AG09309 (cell line): ENCODE measurements at regions not wholly inside any gene's neighbourhood (a gene's known extent, or its start where the extent isn't known, plus 50 kb on each side); places are given as distances from the start of the nearest gene placed in this dataset.
"Not testable (repeated sequence)": the region's sequence is repeated elsewhere in the genome, so short reads cannot be mapped to it uniquely, and the experiment has no call there.

Source experiments
- DNase-seq: peaks from one replicate; pipeline ENCODE4 v3.0.0-alpha.2; 2010; ENCODE audit warnings: low read depth
- H3K4me3 ChIP-seq: 2 replicates; pipeline ENCODE4 v1.5.1; 2011; ENCODE audit warnings: mild to moderate bottlenecking, low read depth, low read length, moderate library complexity; ENCODE audit not compliant: control insufficient read depth
- TF ChIP-seq, protein P1 (sequence below): IDR thresholded peaks from 2 replicates; pipeline ENCODE4 v1.5.1; 2011; ENCODE audit warnings: mild to moderate bottlenecking, low read depth, low read length, inconsistent platforms; ENCODE audit not compliant: insufficient read depth, control insufficient read depth; ENCODE audit errors: missing control alignments

DNA sequence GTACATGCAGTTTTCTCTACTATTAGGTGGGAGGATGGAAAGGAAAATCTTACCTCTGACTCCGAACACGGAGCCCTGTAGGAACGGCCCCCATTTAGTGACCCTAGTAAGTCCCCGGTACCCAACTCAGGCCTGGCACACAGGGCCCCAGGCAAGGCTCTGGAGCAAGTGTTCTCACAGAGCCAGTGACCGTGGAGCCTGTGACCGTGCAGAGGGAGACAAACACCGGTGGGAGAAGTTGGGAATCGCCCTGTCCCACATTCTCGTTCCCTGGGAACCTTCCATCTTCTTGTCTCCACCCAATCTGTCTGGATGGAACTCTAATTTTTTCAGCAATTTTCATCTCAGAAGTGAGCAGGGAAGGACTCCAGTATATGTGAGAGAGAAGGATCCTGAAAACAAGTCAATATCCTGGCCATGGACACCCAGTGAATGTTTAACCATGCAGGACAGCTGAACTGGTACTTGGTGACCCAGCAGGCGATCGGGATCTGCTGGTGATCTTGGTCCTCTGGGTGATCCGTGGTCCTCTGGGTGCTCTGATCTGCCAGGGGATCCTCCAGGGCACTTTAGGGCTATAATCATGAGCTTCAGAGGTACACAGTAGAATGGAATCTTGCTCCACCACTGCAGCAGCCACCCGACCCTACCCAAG, 348.6 kb upstream of the ID2 start:
- TF ChIP-seq, protein P1, sequence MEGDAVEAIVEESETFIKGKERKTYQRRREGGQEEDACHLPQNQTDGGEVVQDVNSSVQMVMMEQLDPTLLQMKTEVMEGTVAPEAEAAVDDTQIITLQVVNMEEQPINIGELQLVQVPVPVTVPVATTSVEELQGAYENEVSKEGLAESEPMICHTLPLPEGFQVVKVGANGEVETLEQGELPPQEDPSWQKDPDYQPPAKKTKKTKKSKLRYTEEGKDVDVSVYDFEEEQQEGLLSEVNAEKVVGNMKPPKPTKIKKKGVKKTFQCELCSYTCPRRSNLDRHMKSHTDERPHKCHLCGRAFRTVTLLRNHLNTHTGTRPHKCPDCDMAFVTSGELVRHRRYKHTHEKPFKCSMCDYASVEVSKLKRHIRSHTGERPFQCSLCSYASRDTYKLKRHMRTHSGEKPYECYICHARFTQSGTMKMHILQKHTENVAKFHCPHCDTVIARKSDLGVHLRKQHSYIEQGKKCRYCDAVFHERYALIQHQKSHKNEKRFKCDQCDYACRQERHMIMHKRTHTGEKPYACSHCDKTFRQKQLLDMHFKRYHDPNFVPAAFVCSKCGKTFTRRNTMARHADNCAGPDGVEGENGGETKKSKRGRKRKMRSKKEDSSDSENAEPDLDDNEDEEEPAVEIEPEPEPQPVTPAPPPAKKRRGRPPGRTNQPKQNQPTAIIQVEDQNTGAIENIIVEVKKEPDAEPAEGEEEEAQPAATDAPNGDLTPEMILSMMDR, result no peak
- no peak overlapping the region for H3K4me3 ChIP-seq

DNA sequence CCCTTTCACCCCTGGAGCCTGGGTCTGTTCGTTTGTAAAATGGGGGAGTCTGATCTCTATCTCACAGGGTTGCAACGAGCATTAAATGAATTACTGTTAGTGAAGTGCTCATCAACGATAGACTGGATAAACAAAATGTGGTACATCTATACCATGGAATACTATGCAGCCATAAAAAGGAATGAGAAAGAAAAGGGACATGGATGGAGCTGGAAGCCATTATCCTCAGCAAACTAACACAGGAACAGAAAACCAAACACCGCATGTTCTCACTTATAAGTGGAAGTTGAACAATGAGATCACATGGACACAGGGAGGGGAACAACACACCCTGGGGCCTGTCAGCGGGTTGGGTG, 348.0 kb upstream of the ID2 start:
- not testable (repeated sequence) for H3K4me3 ChIP-seq, DNase-seq

More for the DNA sequence above, 348.6 kb upstream of the ID2 start:
- no peak for DNase-seq

DNA sequence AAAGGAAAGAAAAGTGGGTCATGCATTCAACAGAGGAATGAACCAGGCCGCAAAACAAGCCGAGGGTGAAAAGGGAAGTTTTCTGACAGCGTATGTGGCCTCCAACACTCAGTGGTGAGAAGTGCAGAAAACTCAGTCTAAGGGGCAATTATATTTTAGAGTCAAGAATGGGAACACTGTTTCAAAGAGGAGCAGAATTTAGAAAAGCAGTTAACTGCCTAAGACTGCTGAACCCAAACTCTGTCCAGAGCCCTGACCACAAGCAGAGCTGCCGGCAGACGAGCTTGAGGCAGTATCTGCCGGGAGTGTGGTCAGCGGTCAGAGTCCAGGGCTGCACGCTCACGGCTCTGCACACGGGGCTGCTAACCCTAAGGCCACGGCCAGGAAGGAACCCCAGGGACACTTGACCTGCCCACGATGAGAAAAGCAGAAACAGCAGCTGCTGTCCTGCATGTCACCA, 347.0 kb upstream of the ID2 start:
- no peak for DNase-seq
- TF ChIP-seq, protein P1, result no peak
- no peak overlapping the region for H3K4me3 ChIP-seq

DNA sequence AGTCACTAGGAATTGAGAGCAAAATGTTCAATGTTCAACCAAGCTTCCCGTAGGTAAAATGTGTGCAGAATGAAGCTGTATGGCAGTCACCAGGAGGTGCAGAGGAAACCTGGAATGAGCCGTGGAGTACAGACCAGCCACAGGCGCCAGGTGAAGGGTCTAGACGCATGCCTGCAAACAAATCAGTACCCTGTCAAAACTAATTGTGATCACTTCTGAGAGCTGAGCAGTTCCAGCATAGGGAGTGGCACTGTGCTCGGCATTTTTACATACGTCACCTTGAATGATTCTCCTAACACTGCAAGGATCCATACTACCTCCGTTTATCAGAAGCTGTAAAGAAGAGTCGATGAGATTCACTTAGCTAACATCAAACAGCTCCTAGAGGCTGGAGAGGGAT, 346.1 kb upstream of the ID2 start:
- DNase-seq, result no peak
- no peak overlapping the region for H3K4me3 ChIP-seq
- TF ChIP-seq, protein P1, result no peak

DNA sequence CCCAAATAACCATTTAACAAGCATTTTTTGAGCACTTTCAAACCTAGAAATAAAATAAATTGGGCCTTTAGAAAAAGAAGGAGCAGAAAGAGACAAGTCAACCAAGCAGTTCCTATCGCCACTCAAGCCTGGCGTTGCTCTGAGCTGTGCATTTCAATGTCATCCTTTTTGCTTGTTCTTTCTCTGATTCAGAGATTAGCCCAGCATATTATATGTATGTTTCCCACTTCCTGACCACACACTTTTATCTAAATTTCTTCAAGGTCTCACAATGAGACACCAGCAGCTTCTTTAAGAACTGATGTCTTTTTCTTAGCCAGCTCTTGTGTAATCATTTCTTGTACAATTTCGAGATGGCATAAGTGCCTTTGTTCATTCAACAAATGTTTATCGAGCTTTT, 344.5 kb upstream of the ID2 start:
- TF ChIP-seq, protein P1, result no peak
- H3K4me3 ChIP-seq, result no peak overlapping the region
- no peak for DNase-seq

DNA sequence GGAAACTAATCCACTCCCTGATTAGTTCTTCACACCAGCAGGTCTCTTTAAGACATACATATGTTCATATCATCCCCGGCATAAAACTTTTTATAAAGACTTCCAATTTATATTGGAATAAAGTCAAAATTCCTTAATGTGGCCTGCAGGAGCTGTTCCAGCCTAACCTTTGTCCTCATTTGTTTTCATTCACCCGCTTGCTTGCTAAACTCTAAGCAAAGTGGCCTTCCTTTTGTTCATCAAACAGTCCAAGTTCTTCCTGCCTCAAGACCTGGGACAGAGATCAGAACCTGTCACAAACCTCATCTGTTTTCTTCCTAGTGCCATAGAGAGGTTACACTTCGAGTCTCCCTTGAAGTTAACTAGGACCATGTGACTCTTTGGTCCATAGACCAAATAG, 339.4 kb upstream of the ID2 start:
- TF ChIP-seq, protein P1, result no peak
- no peak overlapping the region for H3K4me3 ChIP-seq
- DNase-seq, result no peak

DNA sequence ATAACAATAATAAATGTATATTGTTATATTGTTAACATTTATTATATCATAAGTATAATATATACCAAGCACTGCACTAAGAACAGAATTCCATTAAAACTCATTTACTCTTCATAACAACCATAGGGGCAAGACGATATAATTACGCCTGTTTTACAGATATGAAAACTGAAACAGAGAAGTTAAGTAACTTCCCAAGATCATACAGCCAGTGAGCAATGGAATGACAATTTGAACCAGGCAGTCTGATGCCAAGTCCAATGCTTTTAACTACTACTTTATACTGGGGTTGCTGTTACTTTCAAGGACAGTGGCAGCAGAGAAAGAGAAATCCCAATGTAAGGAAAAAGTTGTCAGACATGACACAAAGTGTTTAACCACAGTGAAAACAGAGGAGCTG, 338.8 kb upstream of the ID2 start:
- no peak overlapping the region for H3K4me3 ChIP-seq
- TF ChIP-seq, protein P1, result no peak
- DNase-seq, result no peak
